PC-3 (cell line): ENCODE measurements at regions not wholly inside any gene's neighbourhood (a gene's known extent, or its start where the extent isn't known, plus 50 kb on each side); places are given as distances from the start of the nearest gene placed in this dataset.

Experiments used
- ATAC-seq: fragments of 200-7000 bp; cut with Tn5 transposase; 2 replicates; pipeline ENCODE4 v1.9.1; 2020; ENCODE audit warnings: mild to moderate bottlenecking, moderate library complexity
- BruUV-seq: library from RNA; stranded (reverse); fragments of 400-500 nt; replicated peaks from 2 replicates; lab custom pipeline; 2021; lab: Mats Ljungman, UMichigan
- CTCF ChIA-PET: fragments of 300-600 bp; sonication (Branson Sonifier 250); formaldehyde crosslinking; loops from one replicate; lab custom pipeline; 2022; ENCODE audit warnings: antibody characterized with exemption; lab: Charles Lee
- POLR2A ChIA-PET: fragments of 300-600 bp; sonication (Branson Sonifier 250); formaldehyde crosslinking; loops from one replicate; lab custom pipeline; 2022; ENCODE audit warnings: antibody characterized with exemption; ENCODE audit not compliant: unreplicated experiment; lab: Charles Lee
- DNase-seq: peaks from one replicate; pipeline ENCODE4 v3.0.0-alpha.2; 2015
- H2AFZ ChIP-seq: fragments of 300-600 bp; sonication (generic); 2 replicates; pipeline ENCODE4 v1.6.0; 2016; ENCODE audit warnings: antibody characterized with exemption, low read length
- H3F3A ChIP-seq: fragments of 300-600 bp; sonication (generic); one replicate; pipeline ENCODE4 v1.6.0; 2017; ENCODE audit warnings: antibody characterized with exemption, low read length, control low read depth, mild to moderate bottlenecking; ENCODE audit not compliant: unreplicated experiment
- H3K27ac ChIP-seq: fragments of 300-600 bp; sonication (generic); 2 replicates; pipeline ENCODE4 v1.5.1; 2016; ENCODE audit warnings: mild to moderate bottlenecking, low read length
- H3K27me3 ChIP-seq: fragments of 300-600 bp; sonication (generic); 2 replicates; pipeline ENCODE4 v1.6.1; 2016; ENCODE audit warnings: low read length, mixed read lengths
- H3K36me3 ChIP-seq: fragments of 300-600 bp; sonication (generic); 2 replicates; pipeline ENCODE4 v1.6.1; 2016; ENCODE audit warnings: low read depth, mixed run types, low read length, mixed read lengths
- H3K4me1 ChIP-seq: fragments of 300-600 bp; sonication (generic); 2 replicates; pipeline ENCODE4 v1.5.1; 2016; ENCODE audit warnings: low read length; ENCODE audit not compliant: insufficient read depth
- H3K4me2 ChIP-seq: fragments of 300-600 bp; sonication (generic); 2 replicates; pipeline ENCODE4 v1.6.0; 2016; ENCODE audit warnings: low read length
- H3K4me3 ChIP-seq: fragments of 300-600 bp; sonication (generic); 2 replicates; pipeline ENCODE4 v1.5.1; 2016; ENCODE audit warnings: mild to moderate bottlenecking, low read length, mixed read lengths
- H3K79me2 ChIP-seq: fragments of 300-600 bp; sonication (generic); 2 replicates; pipeline ENCODE4 v1.6.1; 2017; ENCODE audit warnings: low read length, mixed read lengths
- H3K9ac ChIP-seq: fragments of 300-600 bp; sonication (generic); 2 replicates; pipeline ENCODE4 v1.6.0; 2016; ENCODE audit warnings: mild to moderate bottlenecking, low read length
- H3K9me2 ChIP-seq: fragments of 300-600 bp; sonication (generic); replicated peaks from 2 replicates; pipeline ENCODE4 v1.6.1; 2016; ENCODE audit warnings: mixed run types, low read length, mixed read lengths
- H3K9me3 ChIP-seq: fragments of 300-600 bp; sonication (generic); 2 replicates; pipeline ENCODE4 v1.6.1; 2016; ENCODE audit warnings: low read length, mixed read lengths
- H4K20me1 ChIP-seq: fragments of 300-600 bp; sonication (generic); 2 replicates; pipeline ENCODE4 v1.6.1; 2016; ENCODE audit warnings: low read length, mixed read lengths
- CTCF ChIP-seq: fragments of 300-600 bp; sonication (generic); conservative IDR thresholded peaks from 2 replicates; pipeline ENCODE4 v1.5.1; 2017; ENCODE audit warnings: antibody characterized with exemption, low read depth, mild to moderate bottlenecking, low read length
- EZH2 ChIP-seq: fragments of 300-600 bp; sonication (generic); IDR thresholded peaks from one replicate; pipeline ENCODE4 v1.6.1; 2017; ENCODE audit warnings: antibody characterized with exemption, mild to moderate bottlenecking, low read length; ENCODE audit not compliant: unreplicated experiment
- EZH2phosphoT487 ChIP-seq: fragments of 300-600 bp; sonication (generic); IDR thresholded peaks from 2 replicates; pipeline ENCODE4 v1.6.1; 2018; ENCODE audit warnings: mild to moderate bottlenecking, antibody characterized with exemption, low read length, borderline replicate concordance
- intact Hi-C: fragments of 100-400 bp; cut with micrococcal nuclease; formaldehyde crosslinking; loops from 2 replicates; pipeline ENCODE4 v1.9.0; 2023

GRCh38 chr10:10630782-10631181 lies 386.9 kb upstream of the CELF2 start:
- no peak overlapping the region for H3K9ac ChIP-seq
- H3K4me3 ChIP-seq, result no peak overlapping the region
- no peak for ATAC-seq
- no peaks in the 10 kb centered on the region for H3K9me3 ChIP-seq
- H3K36me3 ChIP-seq, result no peaks in the 10 kb centered on the region
- ChIA-PET POLR2A (no interaction called here), CTCF (no interaction called here)
- no peaks in the 10 kb centered on the region for H3F3A ChIP-seq
- no peak for DNase-seq
- no peaks in the 10 kb centered on the region for H4K20me1 ChIP-seq
- no peak for TF ChIP-seq EZH2
- TF ChIP-seq CTCF, result no peak
- no peak for TF ChIP-seq EZH2phosphoT487
- BruUV-seq, result no TSS peak
- no peaks in the 10 kb centered on the region for H3K79me2 ChIP-seq
- intact Hi-C loops, result no loop called here
- H3K9me2 ChIP-seq, result no peaks in the 10 kb centered on the region
- no peak overlapping the region for H3K4me2 ChIP-seq
- H2AFZ ChIP-seq, result no peak overlapping the region
- no peaks in the 10 kb centered on the region for H3K4me1 ChIP-seq
- no peak overlapping the region for H3K27ac ChIP-seq
- no peaks in the 10 kb centered on the region for H3K27me3 ChIP-seq

- ChIA-PET CTCF (no interaction called here), POLR2A (no interaction called here)
- Histone ChIP-seq H3F3A (no peaks in the 10 kb centered on the region), H3K4me1 (no peaks in the 10 kb centered on the region), H3K4me3 (no peak overlapping the region), H3K9ac (no peak overlapping the region), H2AFZ (no peak overlapping the region), H4K20me1 (no peaks in the 10 kb centered on the region), H3K27ac (no peak overlapping the region), H3K9me2 (no peaks in the 10 kb centered on the region), H3K4me2 (no peak overlapping the region), H3K36me3 (no peaks in the 10 kb centered on the region), H3K27me3 (no peaks in the 10 kb centered on the region), H3K79me2 (no peaks in the 10 kb centered on the region), H3K9me3 (no peaks in the 10 kb centered on the region)
- intact Hi-C loops, result no loop called here
- TF ChIP-seq CTCF (no peak), EZH2phosphoT487 (no peak), EZH2 (no peak)
- no peak for ATAC-seq
- BruUV-seq, result no TSS peak
- DNase-seq, result no peak
These were observed 375.5 kb upstream of the CELF2 start for GRCh38 chr10:10642189-10642588.

GRCh38 chr10:10642751-10643150 lies 374.9 kb upstream of the CELF2 start:
- H3K9me3 ChIP-seq, result no peaks in the 10 kb centered on the region
- H3K4me2 ChIP-seq, result no peak overlapping the region
- no peak overlapping the region for H3K27ac ChIP-seq
- POLR2A ChIA-PET, result no interaction called here
- ATAC-seq (no peak), DNase-seq (no peak)
- TF ChIP-seq EZH2phosphoT487 (no peak), EZH2 (no peak)
- H2AFZ ChIP-seq, result no peak overlapping the region
- H3K36me3 ChIP-seq, result no peaks in the 10 kb centered on the region
- no peaks in the 10 kb centered on the region for H4K20me1 ChIP-seq
- no TSS peak for BruUV-seq
- no peak overlapping the region for H3K9ac ChIP-seq
- H3F3A ChIP-seq, result no peaks in the 10 kb centered on the region
- intact Hi-C loops, result no loop called here
- no peaks in the 10 kb centered on the region for H3K9me2 ChIP-seq
- no peaks in the 10 kb centered on the region for H3K4me1 ChIP-seq
- H3K27me3 ChIP-seq, result no peaks in the 10 kb centered on the region
- no peaks in the 10 kb centered on the region for H3K79me2 ChIP-seq
- H3K4me3 ChIP-seq, result no peak overlapping the region
- CTCF ChIA-PET, result no interaction called here
